HK-2 (cell line): ENCODE measurements at regions not wholly inside any gene's neighbourhood (a gene's known extent, or its start where the extent isn't known, plus 50 kb on each side); places are given as distances from the start of the nearest gene placed in this dataset.
"Not testable (repeated sequence)": the region's sequence is repeated elsewhere in the genome, so short reads cannot be mapped to it uniquely, and the experiment has no call there.

Experiments
- DNase-seq: peaks from one replicate; pipeline ENCODE4 v3.0.0-alpha.2; 2018; ENCODE audit not compliant: unreplicated experiment

- DNase-seq = no peak
Observed at GRCh38 chr5:6321078-6321477, 57.3 kb downstream of the MED10 start.

GRCh38 chr5:6319116-6319515 lies 59.2 kb downstream of the MED10 start:
- DNase-seq = no peak

- DNase-seq = no peak
Observed at GRCh38 chr5:6317116-6317798, 61.1 kb downstream of the MED10 start.

- DNase-seq = no peak
Observed at GRCh38 chr5:6315580-6315979, 62.8 kb downstream of the MED10 start.

GRCh38 chr5:6311568-6312501 lies 66.5 kb downstream of the MED10 start:
- DNase-seq = no peak

GRCh38 chr5:6309949-6310348 lies 68.4 kb downstream of the MED10 start:
- DNase-seq = no peak

- DNase-seq = no peak
Observed at GRCh38 chr5:6308683-6309082, 69.7 kb downstream of the MED10 start.

- no peak for DNase-seq
Observed at GRCh38 chr5:6307304-6307703, 71.0 kb downstream of the MED10 start.

- DNase-seq = no peak
Observed at GRCh38 chr5:6305853-6306252, 72.5 kb downstream of the MED10 start.

GRCh38 chr5:6302684-6303083 lies 75.7 kb downstream of the MED10 start:
- DNase-seq = no peak

GRCh38 chr5:6302075-6302474 lies 76.3 kb downstream of the MED10 start:
- no peak for DNase-seq

GRCh38 chr5:6296524-6296923 lies 81.8 kb downstream of the MED10 start:
- DNase-seq = no peak

GRCh38 chr5:6291961-6292360 lies 86.4 kb downstream of the MED10 start:
- DNase-seq = no peak

GRCh38 chr5:6289239-6289638 lies 89.1 kb downstream of the MED10 start:
- no peak for DNase-seq

- no peak for DNase-seq
Observed at GRCh38 chr5:6287176-6287575, 91.2 kb downstream of the MED10 start.

GRCh38 chr5:6286404-6286803 lies 91.9 kb downstream of the MED10 start:
- DNase-seq = no peak

- DNase-seq = not testable (repeated sequence)
Observed at GRCh38 chr5:6284491-6284890, 93.9 kb downstream of the MED10 start.

- DNase-seq = no peak
Observed at GRCh38 chr5:6282352-6282751, 96.0 kb downstream of the MED10 start.

- no peak for DNase-seq
Observed at GRCh38 chr5:6281818-6282217, 96.5 kb downstream of the MED10 start.

GRCh38 chr5:6280425-6281100 lies 97.8 kb downstream of the MED10 start:
- DNase-seq = no peak

GRCh38 chr5:6279607-6280006 lies 98.7 kb downstream of the MED10 start:
- DNase-seq = no peak

GRCh38 chr5:6274846-6275543 lies 103.4 kb downstream of the MED10 start:
- DNase-seq = no peak
